BJ (cell line): ENCODE measurements at regions not wholly inside any gene's neighbourhood (a gene's known extent, or its start where the extent isn't known, plus 50 kb on each side); places are given as distances from the start of the nearest gene placed in this dataset.

Experiments used
- CTCF ChIA-PET: fragments of 350-600 bp; formaldehyde crosslinking; extraction: SDS; loops from one replicate; lab custom pipeline; 2021; ENCODE audit warnings: antibody characterized with exemption, inconsistent platforms; lab: Yijun Ruan, JAX
- POLR2A ChIA-PET: fragments of 300-600 bp; sonication (Branson Sonifier 250); formaldehyde crosslinking; extraction: SDS; loops from one replicate; lab custom pipeline; 2021; ENCODE audit warnings: antibody characterized with exemption; lab: Charles Lee
- DNase-seq: peaks from one replicate; pipeline ENCODE4 v3.0.0-alpha.2; 2011; ENCODE audit warnings: low read depth
- H3K27me3 ChIP-seq: 2 replicates; pipeline ENCODE4 v1.6.0; 2011; ENCODE audit warnings: low read length; ENCODE audit not compliant: control insufficient read depth, insufficient read depth
- H3K36me3 ChIP-seq: 2 replicates; pipeline ENCODE4 v1.5.1; 2011; ENCODE audit warnings: low read length; ENCODE audit not compliant: control insufficient read depth, insufficient read depth
- H3K4me3 ChIP-seq: 2 replicates; pipeline ENCODE4 v1.5.1; 2011; ENCODE audit warnings: low read depth, mild to moderate bottlenecking, control low read depth, low read length
- CTCF ChIP-seq: IDR thresholded peaks from 2 replicates; pipeline ENCODE4 v1.5.1; 2011; ENCODE audit warnings: low read depth, mild to moderate bottlenecking, control low read depth, inconsistent platforms, low read length, moderate library complexity; ENCODE audit not compliant: insufficient read depth

GRCh38 chr3:7867587-7867986 lies 634.0 kb upstream of the LMCD1 start:
- no peak for DNase-seq
- CTCF ChIA-PET: no interaction called here
- POLR2A ChIA-PET: no interaction called here
- Histone ChIP-seq H3K36me3 (no peaks in the 10 kb centered on the region), H3K27me3 (no peaks in the 10 kb centered on the region), H3K4me3 (no peak overlapping the region)
- TF ChIP-seq CTCF: no peak

- DNase-seq: no peak
- POLR2A ChIA-PET: no interaction called here
- no peaks in the 10 kb centered on the region for H3K27me3 ChIP-seq
- H3K4me3 ChIP-seq: no peak overlapping the region
- H3K36me3 ChIP-seq: no peaks in the 10 kb centered on the region
- no peak for TF ChIP-seq CTCF
- CTCF ChIA-PET: interaction anchor here (0.6 kb wide), 1 partner anchor 9 kb away, joined by 3 read pairs; no protein-coding TSS in a partner anchor
Observed at GRCh38 chr3:7871003-7871560, 630.5 kb upstream of the LMCD1 start.

GRCh38 chr3:7874116-7874515 lies 627.5 kb upstream of the LMCD1 start:
- H3K27me3 ChIP-seq: no peaks in the 10 kb centered on the region
- no peak for DNase-seq
- ChIA-PET CTCF (no interaction called here), POLR2A (no interaction called here)
- no peak overlapping the region for H3K4me3 ChIP-seq
- no peaks in the 10 kb centered on the region for H3K36me3 ChIP-seq
- no peak for TF ChIP-seq CTCF

- Histone ChIP-seq H3K27me3 (no peaks in the 10 kb centered on the region), H3K4me3 (no peak overlapping the region), H3K36me3 (no peaks in the 10 kb centered on the region)
- ChIA-PET CTCF (no interaction called here), POLR2A (no interaction called here)
- TF ChIP-seq CTCF: no peak
- DNase-seq: no peak
Observed at GRCh38 chr3:7875925-7876324, 625.7 kb upstream of the LMCD1 start.

GRCh38 chr3:7876741-7877297 lies 624.8 kb upstream of the LMCD1 start:
- H3K4me3 ChIP-seq: no peak overlapping the region
- ChIA-PET POLR2A (no interaction called here), CTCF (no interaction called here)
- H3K36me3 ChIP-seq: no peaks in the 10 kb centered on the region
- no peak for TF ChIP-seq CTCF
- no peaks in the 10 kb centered on the region for H3K27me3 ChIP-seq
- no peak for DNase-seq
